ENCODE measurements at regions not wholly inside any gene's neighbourhood (a gene's known extent, or its start where the extent isn't known, plus 50 kb on each side); places are given as distances from the start of the nearest gene placed in this dataset.

DNA sequence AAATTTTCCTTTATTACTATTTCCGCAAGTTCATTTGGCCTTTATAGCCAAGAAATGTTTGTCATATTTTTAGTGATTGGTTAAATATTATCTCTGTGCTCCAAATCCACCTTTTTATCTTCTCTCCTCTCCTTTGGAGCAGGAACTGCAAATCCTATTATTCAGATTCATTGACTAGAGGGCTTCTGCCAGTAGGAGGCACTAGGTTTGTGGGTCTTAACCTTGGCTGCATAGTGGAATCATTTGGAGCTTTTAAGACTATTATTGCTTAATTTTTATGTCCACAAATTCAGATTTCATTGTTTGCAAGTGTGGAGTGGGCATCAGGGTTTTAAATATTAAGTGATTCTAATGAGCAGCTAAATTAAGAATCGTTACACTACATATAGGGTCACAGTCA is 75.3 kb upstream of the SYT10 start:
- H3K27me3 Mint-ChIP-seq (ENCODE audit: low read depth) = peaks cover 1% of the 10 kb centered on the region; the same call in 1 of the 2 replicates
- WGBS (ENCODE audit: extremely low coverage, insufficient read length, low lambda C conversion rate) = no CpG with 5 or more reads among the region's 2 CpGs
- no peak overlapping the region for H2BK5ac ChIP-seq (ENCODE audit: insufficient read length, low read length)

More for the DNA sequence above, 75.3 kb upstream of the SYT10 start:
- Histone ChIP-seq H2BK120ac (ENCODE audit: low read depth, low read length, poor library complexity, severe bottlenecking) (no peak overlapping the region), H3K56ac (ENCODE audit: insufficient read length, low read depth, low read length) (no peak overlapping the region), H3T11ph (ENCODE audit: low read length) (no peak overlapping the region), H2AFZ (ENCODE audit: low read length) (no peak overlapping the region), H4K8ac (replicated peaks; ENCODE audit: insufficient read length, low read depth, low read length) (no peak overlapping the region), H2BK12ac (ENCODE audit: insufficient read length, low read depth, low read length) (no peak overlapping the region), H3K27ac (ENCODE audit: insufficient read length, low read depth, low read length) (no peak overlapping the region), H4K5ac (ENCODE audit: insufficient read length, low read depth, low read length) (no peak overlapping the region), H3K14ac (ENCODE audit: insufficient read depth, low read length) (no peak overlapping the region), H4K20me1 (ENCODE audit: control insufficient read depth, insufficient read depth, insufficient read length) (no peaks in the 10 kb centered on the region), H2BK15ac (ENCODE audit: low read depth, low read length) (no peak overlapping the region), H2BK20ac (ENCODE audit: low read depth, low read length, poor library complexity, severe bottlenecking) (no peak overlapping the region), H3K4me1 (ENCODE audit: insufficient read depth, low read length) (no peaks in the 10 kb centered on the region), H3K9me3 (ENCODE audit: control insufficient read depth, low read depth, low read length) (no peaks in the 10 kb centered on the region), H3K4ac (ENCODE audit: low read depth, low read length) (no peak overlapping the region), H3K23me2 (ENCODE audit: insufficient read length, low read depth, low read length, poor library complexity, severe bottlenecking) (no peaks in the 10 kb centered on the region), H3K27me3 (ENCODE audit: insufficient read depth, low read length) (no peaks in the 10 kb centered on the region), H3K18ac (ENCODE audit: insufficient read length, low read depth, low read length) (no peak overlapping the region), H4K91ac (ENCODE audit: insufficient read length, low read depth, low read length) (no peak overlapping the region), H3K9ac (ENCODE audit: extremely low read depth, insufficient read length, low read length) (no peak overlapping the region), H3K79me2 (ENCODE audit: insufficient read depth, low read length) (no peaks in the 10 kb centered on the region), H2AK5ac (ENCODE audit: insufficient read length, low read length) (no peak overlapping the region), H3K4me2 (ENCODE audit: insufficient read depth, insufficient read length, low read length) (no peak overlapping the region), H3K79me1 (ENCODE audit: insufficient read depth, low read depth, low read length, poor library complexity, severe bottlenecking) (no peaks in the 10 kb centered on the region), H3K23ac (ENCODE audit: insufficient read length, low read depth, low read length) (no peak overlapping the region)
- 0 out of 4 replicates have a peak, but pooled peaks cover 0 to 2% of the 10 kb centered on the region in 2 experiments for H3K4me1 Mint-ChIP-seq
- H3K9me3 Mint-ChIP-seq = no peaks in the 10 kb centered on the region
- no peaks in the 10 kb centered on the region for H3K36me3 Mint-ChIP-seq (ENCODE audit: insufficient read depth in 1 of 3, low read depth in 3 of 3)
- no peak overlapping the region for H3K4me3 Mint-ChIP-seq
- DNase-seq = no peak
- no peak overlapping the region for H3K27ac Mint-ChIP-seq
- TF ChIP-seq, protein P1, sequence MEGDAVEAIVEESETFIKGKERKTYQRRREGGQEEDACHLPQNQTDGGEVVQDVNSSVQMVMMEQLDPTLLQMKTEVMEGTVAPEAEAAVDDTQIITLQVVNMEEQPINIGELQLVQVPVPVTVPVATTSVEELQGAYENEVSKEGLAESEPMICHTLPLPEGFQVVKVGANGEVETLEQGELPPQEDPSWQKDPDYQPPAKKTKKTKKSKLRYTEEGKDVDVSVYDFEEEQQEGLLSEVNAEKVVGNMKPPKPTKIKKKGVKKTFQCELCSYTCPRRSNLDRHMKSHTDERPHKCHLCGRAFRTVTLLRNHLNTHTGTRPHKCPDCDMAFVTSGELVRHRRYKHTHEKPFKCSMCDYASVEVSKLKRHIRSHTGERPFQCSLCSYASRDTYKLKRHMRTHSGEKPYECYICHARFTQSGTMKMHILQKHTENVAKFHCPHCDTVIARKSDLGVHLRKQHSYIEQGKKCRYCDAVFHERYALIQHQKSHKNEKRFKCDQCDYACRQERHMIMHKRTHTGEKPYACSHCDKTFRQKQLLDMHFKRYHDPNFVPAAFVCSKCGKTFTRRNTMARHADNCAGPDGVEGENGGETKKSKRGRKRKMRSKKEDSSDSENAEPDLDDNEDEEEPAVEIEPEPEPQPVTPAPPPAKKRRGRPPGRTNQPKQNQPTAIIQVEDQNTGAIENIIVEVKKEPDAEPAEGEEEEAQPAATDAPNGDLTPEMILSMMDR (conservative IDR thresholded peaks at IDR 0.05) = peak; percentile 80

Measured in H9 (cell line).